Fibroblast of lung (primary cell): ENCODE measurements at regions not wholly inside any gene's neighbourhood (a gene's known extent, or its start where the extent isn't known, plus 50 kb on each side); places are given as distances from the start of the nearest gene placed in this dataset.

ENCODE experiments used
- EZH2 ChIP-seq: IDR thresholded peaks from 2 replicates; pipeline ENCODE4 v1.5.1; 2012; ENCODE audit warnings: low read length, control low read depth, mild to moderate bottlenecking; ENCODE audit errors: missing control alignments
- TF ChIP-seq, protein P1 (sequence below), 2 donors: IDR thresholded peaks in 1 of 2; conservative IDR thresholded peaks in 1 of 2; 1 replicate in 1 of 2; 2 replicates in 1 of 2; pipeline ENCODE4 v1.5.1; 2011 to 2012; ENCODE audit warnings: low read length in 2 of 2, control low read depth in 1 of 2, inconsistent platforms in 1 of 2, low read depth in 1 of 2, mild to moderate bottlenecking in 1 of 2

DNA sequence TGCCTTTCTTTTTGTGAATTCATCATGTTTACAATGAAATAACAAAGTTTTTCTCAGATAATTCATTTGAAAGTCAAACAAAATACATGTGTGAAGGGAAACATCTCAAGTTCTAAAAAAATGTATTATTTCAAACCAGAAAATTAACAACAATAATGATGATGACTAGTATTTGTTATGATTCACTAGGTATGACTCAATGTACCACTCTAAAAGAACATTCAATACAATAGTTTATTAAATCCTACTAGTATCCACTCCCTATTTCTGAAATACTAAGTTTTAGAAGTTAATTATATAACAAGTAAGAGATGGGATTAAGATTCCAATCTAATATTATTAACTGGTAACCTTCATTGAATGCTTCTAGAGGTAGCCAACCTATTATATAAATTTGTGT, 1444.8 kb upstream of the CDH8 start:
- TF ChIP-seq, protein P1, sequence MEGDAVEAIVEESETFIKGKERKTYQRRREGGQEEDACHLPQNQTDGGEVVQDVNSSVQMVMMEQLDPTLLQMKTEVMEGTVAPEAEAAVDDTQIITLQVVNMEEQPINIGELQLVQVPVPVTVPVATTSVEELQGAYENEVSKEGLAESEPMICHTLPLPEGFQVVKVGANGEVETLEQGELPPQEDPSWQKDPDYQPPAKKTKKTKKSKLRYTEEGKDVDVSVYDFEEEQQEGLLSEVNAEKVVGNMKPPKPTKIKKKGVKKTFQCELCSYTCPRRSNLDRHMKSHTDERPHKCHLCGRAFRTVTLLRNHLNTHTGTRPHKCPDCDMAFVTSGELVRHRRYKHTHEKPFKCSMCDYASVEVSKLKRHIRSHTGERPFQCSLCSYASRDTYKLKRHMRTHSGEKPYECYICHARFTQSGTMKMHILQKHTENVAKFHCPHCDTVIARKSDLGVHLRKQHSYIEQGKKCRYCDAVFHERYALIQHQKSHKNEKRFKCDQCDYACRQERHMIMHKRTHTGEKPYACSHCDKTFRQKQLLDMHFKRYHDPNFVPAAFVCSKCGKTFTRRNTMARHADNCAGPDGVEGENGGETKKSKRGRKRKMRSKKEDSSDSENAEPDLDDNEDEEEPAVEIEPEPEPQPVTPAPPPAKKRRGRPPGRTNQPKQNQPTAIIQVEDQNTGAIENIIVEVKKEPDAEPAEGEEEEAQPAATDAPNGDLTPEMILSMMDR (conservative IDR thresholded peaks at IDR 0.05 in 1 of 2, IDR thresholded peaks at IDR 0.05 in 1 of 2; ENCODE audit: low read depth in 1 of 2, low read length in 2 of 2), result no peak
- TF ChIP-seq EZH2, result no peak
